ENCODE measurements at regions not wholly inside any gene's neighbourhood (a gene's known extent, or its start where the extent isn't known, plus 50 kb on each side); places are given as distances from the start of the nearest gene placed in this dataset.

DNA sequence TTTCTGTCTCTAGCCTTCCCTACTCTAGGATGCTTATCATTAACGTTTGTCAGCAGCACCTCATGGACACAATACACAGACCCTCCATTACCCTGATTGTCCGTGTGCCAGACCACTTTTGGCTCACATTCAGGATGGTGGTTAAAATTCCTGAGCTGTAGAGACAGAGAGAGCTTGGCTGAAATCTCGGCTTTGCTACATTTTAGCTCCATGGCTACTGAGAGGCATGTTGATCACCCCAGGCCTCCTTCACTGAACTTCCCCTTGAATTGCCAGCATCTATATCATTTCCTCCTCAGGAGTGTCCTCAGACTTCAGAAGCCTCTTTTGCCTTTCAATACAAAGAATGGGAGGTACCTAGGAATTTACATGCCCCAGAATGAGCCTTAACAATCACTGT, 104.7 kb upstream of the ISL1 start:
- peaks cover 32% of the 10 kb centered on the region for H3K4me1 ChIP-seq (ENCODE audit: insufficient read depth)
- no peaks in the 10 kb centered on the region for H3K36me3 ChIP-seq (ENCODE audit: insufficient read depth)
- H2AFZ ChIP-seq: peak overlapping the region; percentile 0; the same call in 1 of the 2 replicates
- no peaks in the 10 kb centered on the region for H3K9me3 Mint-ChIP-seq
- TF ChIP-seq CREB1 (CRISPR knock-in tag; IDR thresholded peaks at IDR 0.05; ENCODE audit: low read depth) (0 out of 2 replicates have a peak, but pooled peaks have one; percentile 7), NANOG (IDR thresholded peaks at IDR 0.05; ENCODE audit: borderline replicate concordance) (no peak)
- TF ChIP-seq, protein P1, sequence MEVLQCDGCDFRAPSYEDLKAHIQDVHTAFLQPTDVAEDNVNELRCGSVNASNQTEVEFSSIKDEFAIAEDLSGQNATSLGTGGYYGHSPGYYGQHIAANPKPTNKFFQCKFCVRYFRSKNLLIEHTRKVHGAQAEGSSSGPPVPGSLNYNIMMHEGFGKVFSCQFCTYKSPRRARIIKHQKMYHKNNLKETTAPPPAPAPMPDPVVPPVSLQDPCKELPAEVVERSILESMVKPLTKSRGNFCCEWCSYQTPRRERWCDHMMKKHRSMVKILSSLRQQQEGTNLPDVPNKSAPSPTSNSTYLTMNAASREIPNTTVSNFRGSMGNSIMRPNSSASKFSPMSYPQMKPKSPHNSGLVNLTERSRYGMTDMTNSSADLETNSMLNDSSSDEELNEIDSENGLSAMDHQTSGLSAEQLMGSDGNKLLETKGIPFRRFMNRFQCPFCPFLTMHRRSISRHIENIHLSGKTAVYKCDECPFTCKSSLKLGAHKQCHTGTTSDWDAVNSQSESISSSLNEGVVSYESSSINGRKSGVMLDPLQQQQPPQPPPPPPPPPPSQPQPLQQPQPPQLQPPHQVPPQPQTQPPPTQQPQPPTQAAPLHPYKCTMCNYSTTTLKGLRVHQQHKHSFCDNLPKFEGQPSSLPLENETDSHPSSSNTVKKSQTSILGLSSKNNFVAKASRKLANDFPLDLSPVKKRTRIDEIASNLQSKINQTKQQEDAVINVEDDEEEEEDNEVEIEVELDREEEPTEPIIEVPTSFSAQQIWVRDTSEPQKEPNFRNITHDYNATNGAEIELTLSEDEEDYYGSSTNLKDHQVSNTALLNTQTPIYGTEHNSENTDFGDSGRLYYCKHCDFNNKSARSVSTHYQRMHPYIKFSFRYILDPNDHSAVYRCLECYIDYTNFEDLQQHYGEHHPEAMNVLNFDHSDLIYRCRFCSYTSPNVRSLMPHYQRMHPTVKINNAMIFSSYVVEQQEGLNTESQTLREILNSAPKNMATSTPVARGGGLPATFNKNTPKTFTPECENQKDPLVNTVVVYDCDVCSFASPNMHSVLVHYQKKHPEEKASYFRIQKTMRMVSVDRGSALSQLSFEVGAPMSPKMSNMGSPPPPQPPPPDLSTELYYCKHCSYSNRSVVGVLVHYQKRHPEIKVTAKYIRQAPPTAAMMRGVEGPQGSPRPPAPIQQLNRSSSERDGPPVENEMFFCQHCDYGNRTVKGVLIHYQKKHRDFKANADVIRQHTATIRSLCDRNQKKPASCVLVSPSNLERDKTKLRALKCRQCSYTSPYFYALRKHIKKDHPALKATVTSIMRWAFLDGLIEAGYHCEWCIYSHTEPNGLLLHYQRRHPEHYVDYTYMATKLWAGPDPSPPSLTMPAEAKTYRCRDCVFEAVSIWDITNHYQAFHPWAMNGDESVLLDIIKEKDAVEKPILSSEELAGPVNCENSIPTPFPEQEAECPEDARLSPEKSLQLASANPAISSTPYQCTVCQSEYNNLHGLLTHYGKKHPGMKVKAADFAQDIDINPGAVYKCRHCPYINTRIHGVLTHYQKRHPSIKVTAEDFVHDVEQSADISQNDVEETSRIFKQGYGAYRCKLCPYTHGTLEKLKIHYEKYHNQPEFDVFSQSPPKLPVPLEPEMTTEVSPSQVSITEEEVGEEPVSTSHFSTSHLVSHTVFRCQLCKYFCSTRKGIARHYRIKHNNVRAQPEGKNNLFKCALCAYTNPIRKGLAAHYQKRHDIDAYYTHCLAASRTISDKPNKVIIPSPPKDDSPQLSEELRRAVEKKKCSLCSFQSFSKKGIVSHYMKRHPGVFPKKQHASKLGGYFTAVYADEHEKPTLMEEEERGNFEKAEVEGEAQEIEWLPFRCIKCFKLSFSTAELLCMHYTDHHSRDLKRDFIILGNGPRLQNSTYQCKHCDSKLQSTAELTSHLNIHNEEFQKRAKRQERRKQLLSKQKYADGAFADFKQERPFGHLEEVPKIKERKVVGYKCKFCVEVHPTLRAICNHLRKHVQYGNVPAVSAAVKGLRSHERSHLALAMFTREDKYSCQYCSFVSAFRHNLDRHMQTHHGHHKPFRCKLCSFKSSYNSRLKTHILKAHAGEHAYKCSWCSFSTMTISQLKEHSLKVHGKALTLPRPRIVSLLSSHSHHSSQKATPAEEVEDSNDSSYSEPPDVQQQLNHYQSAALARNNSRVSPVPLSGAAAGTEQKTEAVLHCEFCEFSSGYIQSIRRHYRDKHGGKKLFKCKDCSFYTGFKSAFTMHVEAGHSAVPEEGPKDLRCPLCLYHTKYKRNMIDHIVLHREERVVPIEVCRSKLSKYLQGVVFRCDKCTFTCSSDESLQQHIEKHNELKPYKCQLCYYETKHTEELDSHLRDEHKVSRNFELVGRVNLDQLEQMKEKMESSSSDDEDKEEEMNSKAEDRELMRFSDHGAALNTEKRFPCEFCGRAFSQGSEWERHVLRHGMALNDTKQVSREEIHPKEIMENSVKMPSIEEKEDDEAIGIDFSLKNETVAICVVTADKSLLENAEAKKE (CRISPR knock-in tag; IDR thresholded peaks at IDR 0.05): peak; percentile 96
- H4K20me1 ChIP-seq (replicated peaks; ENCODE audit: insufficient read depth): no peaks in the 10 kb centered on the region
- peaks cover 1% of the 10 kb centered on the region for H3K27me3 Mint-ChIP-seq (ENCODE audit: insufficient read depth, low read depth, poor library complexity)
- DNase-seq (ENCODE audit: low spot score) (peak; percentile 49), ATAC-seq (peak; percentile 86)
- H3F3A ChIP-seq (replicated peaks; ENCODE audit: low read depth): no peaks in the 10 kb centered on the region
- H3K4me2 ChIP-seq: peak overlapping the region; percentile 50
- H3K4me3 Mint-ChIP-seq: peak overlapping the region; percentile 12; the same call in 1 of the 3 replicates
- peak overlapping the region; percentile 80 for H3K27ac Mint-ChIP-seq
- peak overlapping the region; percentile 9; the same call in 1 of the 2 replicates for H3K4me3 ChIP-seq
- peak overlapping the region; percentile 50 for H3K27ac ChIP-seq (ENCODE audit: low read depth)
- no peaks in the 10 kb centered on the region for H3K27me3 ChIP-seq (ENCODE audit: insufficient read depth)
- no peaks in the 10 kb centered on the region for H3K79me2 ChIP-seq (replicated peaks; ENCODE audit: insufficient read depth)
- peaks cover 34% of the 10 kb centered on the region for H3K4me1 Mint-ChIP-seq
- H3K9me2 ChIP-seq (ENCODE audit: insufficient read depth): 0 out of 2 replicates have a peak, but pooled peaks cover 3% of the 10 kb centered on the region
- H3K36me3 Mint-ChIP-seq (ENCODE audit: low read depth): no peaks in the 10 kb centered on the region

DNA sequence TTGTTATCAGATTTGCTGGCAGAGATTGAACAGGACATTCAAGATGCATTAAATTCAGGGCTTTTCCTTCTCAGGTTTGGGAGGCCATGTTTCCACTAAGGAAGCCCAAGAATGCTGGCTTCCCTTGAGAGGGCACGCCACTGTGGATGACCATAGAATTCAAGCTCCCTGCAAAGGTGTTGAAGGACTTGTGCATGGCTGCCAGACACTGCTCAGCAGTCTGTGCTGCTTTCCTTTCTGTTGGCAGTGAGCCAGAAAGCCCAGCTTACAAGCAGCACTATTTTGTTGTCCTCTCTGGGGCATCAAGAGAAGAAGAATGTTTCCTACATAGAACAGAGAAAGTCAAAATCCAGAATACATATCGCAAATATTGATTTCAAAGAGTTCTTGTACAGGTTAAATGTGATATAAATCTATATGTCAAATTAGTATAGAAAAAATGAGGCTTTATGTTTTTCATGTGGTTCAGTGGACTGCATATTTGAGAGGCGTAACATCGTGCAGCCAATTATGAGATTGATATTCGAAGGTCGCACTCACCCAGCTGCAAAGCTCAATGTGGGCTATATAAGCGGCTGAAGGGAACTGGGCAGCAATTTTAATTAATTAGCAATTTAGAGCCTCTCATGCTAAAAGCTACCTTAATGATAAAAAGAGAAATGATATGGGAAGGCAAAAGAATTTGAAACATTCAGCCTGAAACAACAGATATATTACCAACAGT, 103.1 kb upstream of the ISL1 start:
- Histone ChIP-seq H3K4me3 (no peak overlapping the region), H3K4me2 (0 out of 2 replicates have a peak overlapping the region, but pooled peaks have one; percentile 50)
- DNase-seq (ENCODE audit: low spot score): peak; percentile 11

More for the DNA sequence above, 103.1 kb upstream of the ISL1 start:
- TF ChIP-seq ZNF114 (CRISPR knock-in tag; IDR thresholded peaks at IDR 0.05): no peak
- TF ChIP-seq, protein P1 (CRISPR knock-in tag; IDR thresholded peaks at IDR 0.05): 0 out of 2 replicates have a peak, but pooled peaks have one; percentile 16
- Mint-ChIP-seq H3K4me3 (no peak overlapping the region), H3K9me3 (no peaks in the 10 kb centered on the region), H3K36me3 (ENCODE audit: low read depth) (no peaks in the 10 kb centered on the region), H3K4me1 (peaks cover 39% of the 10 kb centered on the region), H3K27ac (no peak overlapping the region), H3K27me3 (ENCODE audit: insufficient read depth, low read depth, poor library complexity) (peaks cover 1% of the 10 kb centered on the region)
- no peak for ATAC-seq
- no peaks in the 10 kb centered on the region for H3F3A ChIP-seq (replicated peaks; ENCODE audit: low read depth)
- H3K9me2 ChIP-seq (ENCODE audit: insufficient read depth): 0 out of 2 replicates have a peak, but pooled peaks cover 3% of the 10 kb centered on the region
- no peaks in the 10 kb centered on the region for H3K27me3 ChIP-seq (ENCODE audit: insufficient read depth)
- peaks cover 32% of the 10 kb centered on the region for H3K4me1 ChIP-seq (ENCODE audit: insufficient read depth)
- H3K79me2 ChIP-seq (replicated peaks; ENCODE audit: insufficient read depth): no peaks in the 10 kb centered on the region
- H3K27ac ChIP-seq (ENCODE audit: low read depth): no peak overlapping the region
- H2AFZ ChIP-seq: 0 out of 2 replicates have a peak overlapping the region, but pooled peaks have one; percentile 4
- H3K36me3 ChIP-seq (ENCODE audit: insufficient read depth): no peaks in the 10 kb centered on the region
- no peaks in the 10 kb centered on the region for H4K20me1 ChIP-seq (replicated peaks; ENCODE audit: insufficient read depth)

Measured in GM23338 (cell line).